Heart left ventricle (tissue), 16 donors: ENCODE measurements at regions not wholly inside any gene's neighbourhood (a gene's known extent, or its start where the extent isn't known, plus 50 kb on each side); places are given as distances from the start of the nearest gene placed in this dataset.

Experiments used
- ATAC-seq, 4 donors: fragments of 200-7000 bp; cut with Tn5 transposase; one replicate each; pipeline ENCODE4 v1.9.1; 2020 to 2022; ENCODE audit warnings: moderate library complexity in 4 of 4, mild to moderate bottlenecking in 3 of 4, moderate number of reproducible peaks in 1 of 4
- DNase-seq, 5 donors: peaks; one replicate each; pipeline ENCODE4 v3.0.0-alpha.2; 2020
- H3K27ac ChIP-seq, 12 donors: fragments of 200-600 bp; sonication (generic) in 4 of 12; one replicate each; pipeline versions ENCODE4 v1.5.0 to v1.8.0; 2016 to 2022; ENCODE audit warnings: mild to moderate bottlenecking in 2 of 12
- H3K27me3 ChIP-seq, 9 donors: fragments of 200-600 bp; sonication (generic) in 2 of 9; one replicate each; pipeline versions ENCODE4 v1.5.1 to v1.8.0; 2016 to 2022; ENCODE audit warnings: mild to moderate bottlenecking in 3 of 9
- H3K36me3 ChIP-seq, 9 donors: fragments of 200-600 bp; sonication (generic) in 2 of 9; one replicate each; pipeline versions ENCODE4 v1.5.0 to v1.8.0; 2018 to 2022; ENCODE audit warnings: mild to moderate bottlenecking in 2 of 9
- H3K4me1 ChIP-seq, 12 donors: fragments of 200-600 bp; sonication (generic) in 4 of 12; one replicate each; pipeline versions ENCODE4 v1.5.0 to v1.8.0; 2016 to 2022; ENCODE audit warnings: mild to moderate bottlenecking in 3 of 12
- H3K4me3 ChIP-seq, 12 donors: fragments of 200-600 bp; sonication (generic) in 4 of 12; one replicate each; pipeline versions ENCODE4 v1.5.0 to v1.8.0; 2017 to 2022; ENCODE audit warnings: mild to moderate bottlenecking in 9 of 12, moderate library complexity in 4 of 12
- H3K9me3 ChIP-seq, 12 donors: fragments of 200-600 bp; sonication (generic) in 4 of 12; one replicate each; pipeline versions ENCODE4 v1.5.0 to v1.8.0; 2016 to 2022; ENCODE audit warnings: mild to moderate bottlenecking in 1 of 12
- POLR2A ChIP-seq, 2 donors: fragments of 450-650 bp; IDR thresholded peaks; one replicate each; pipeline ENCODE4 v1.6.1; 2017; ENCODE audit warnings: antibody characterized with exemption in 2 of 2, mild to moderate bottlenecking in 2 of 2, moderate library complexity in 2 of 2
- WGBS, 4 donors: extraction: QIAGEN DNeasy Blood & Tissue Kit in 2 of 4; methylation state at CpG; one replicate each; pipeline versions ENCODE4 v1.1.5 to v1.1.7; 2013 to 2018; 5-methylcytosine and 5-hydroxymethylcytosine counted together
- intact Hi-C, 10 donors: fragments of 100-400 bp; cut with DNase I; formaldehyde crosslinking; loops; one replicate each; pipeline versions ENCODE4 v1.11.1 to v1.14.2; 2022
- TF ChIP-seq, protein P1 (sequence below), 12 donors: fragments of 200-600 bp; sonication (generic) in 4 of 12; IDR thresholded peaks; one replicate each; pipeline versions ENCODE4 v1.5.0 to v1.8.0; 2018 to 2022; ENCODE audit warnings: antibody characterized with exemption in 12 of 12, mild to moderate bottlenecking in 5 of 12
- donor health status: ischemic (EF 13 %, LVEDD 7.1; RV severe dilation, severe dysfunction).
- donor health status: healthy with polysubstance abuse.
- donor health status: DM: no; HTN: yes; CAD: no.
- donor health status: DM: no; HTN: no; CAD: no.
- donor health status: ischemic (EF 25% LVEDD 6.9; RV normal size, moderate dysfunction).
- donor health status: ischemic (EF 25% LVEDD 5.7; RV mildly dilated, moderate dysfunction).
- donor health status: healthy.
- donor health status: DM: yes; HTN: yes; CAD: no.
- donor health status: ischemic (EF 35%, LVEDD 5.7; RV mildly dilated, moderate dysfunction).
- donor health status: nonischemic (EF 11% LVEDD 7.7; RV severe dilation, severe dysfunction).
- donor health status: DM: yes; HTN: yes; CAD: no.
- donor health status: PGD.
- donor health status: ischemic (EF 29% LVEDD 5.4; RV normal size, mild dysfunction).
- donor health status: nonischemic (EF 23%, LVEDD 6.1; RV moderate dilation, normal function).

DNA sequence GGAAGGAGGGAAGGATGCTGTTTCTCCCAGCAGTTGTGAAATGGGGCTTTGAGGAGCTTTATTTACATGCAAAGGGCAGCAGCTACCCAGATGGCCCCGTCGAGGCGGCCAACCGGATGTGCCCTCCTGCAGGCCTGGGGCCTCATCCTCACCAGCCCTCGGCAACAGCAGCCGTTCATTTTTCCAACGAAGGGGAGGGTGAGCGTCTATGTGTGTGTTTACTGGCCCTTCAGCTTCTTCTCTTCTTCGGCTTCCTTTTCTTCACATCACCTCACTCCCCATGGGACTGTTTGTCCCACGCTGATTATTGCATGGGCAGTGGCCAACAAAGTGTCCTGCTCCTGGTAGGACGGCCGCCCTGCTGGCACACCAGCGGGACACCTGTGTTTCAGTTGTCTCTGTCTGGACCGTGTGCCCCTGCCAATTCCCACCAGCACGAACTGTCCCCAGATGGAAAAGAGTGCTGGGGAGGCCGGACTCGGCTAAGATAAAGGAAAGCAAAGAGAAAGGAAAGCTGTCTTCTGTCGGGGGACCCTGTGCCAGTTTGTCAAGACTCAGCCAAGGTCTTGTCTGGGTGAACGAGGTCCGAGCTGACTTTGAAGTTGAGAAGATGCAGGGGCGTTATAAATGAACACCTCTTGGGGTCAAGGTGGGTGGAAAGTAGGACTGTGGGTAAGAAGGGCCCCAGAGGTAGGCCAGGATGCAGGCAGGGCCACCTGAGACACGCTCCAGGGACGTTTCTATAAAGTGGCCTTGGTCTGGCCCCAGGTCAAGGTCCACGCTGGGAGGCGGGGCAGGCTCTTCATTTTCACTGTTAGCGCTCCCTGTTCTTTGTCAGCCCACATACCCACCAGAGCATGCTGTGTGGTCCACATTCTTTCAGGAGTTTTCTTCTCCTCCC is 57.0 kb downstream of the FAM50B start:
- DNase-seq (peak in 3 of 5 donors; percentile 58 to 74 (median 68)), ATAC-seq (peak; percentile 66 to 88 (median 81))
- intact Hi-C loops: no loop called here
- TF ChIP-seq, protein P1, sequence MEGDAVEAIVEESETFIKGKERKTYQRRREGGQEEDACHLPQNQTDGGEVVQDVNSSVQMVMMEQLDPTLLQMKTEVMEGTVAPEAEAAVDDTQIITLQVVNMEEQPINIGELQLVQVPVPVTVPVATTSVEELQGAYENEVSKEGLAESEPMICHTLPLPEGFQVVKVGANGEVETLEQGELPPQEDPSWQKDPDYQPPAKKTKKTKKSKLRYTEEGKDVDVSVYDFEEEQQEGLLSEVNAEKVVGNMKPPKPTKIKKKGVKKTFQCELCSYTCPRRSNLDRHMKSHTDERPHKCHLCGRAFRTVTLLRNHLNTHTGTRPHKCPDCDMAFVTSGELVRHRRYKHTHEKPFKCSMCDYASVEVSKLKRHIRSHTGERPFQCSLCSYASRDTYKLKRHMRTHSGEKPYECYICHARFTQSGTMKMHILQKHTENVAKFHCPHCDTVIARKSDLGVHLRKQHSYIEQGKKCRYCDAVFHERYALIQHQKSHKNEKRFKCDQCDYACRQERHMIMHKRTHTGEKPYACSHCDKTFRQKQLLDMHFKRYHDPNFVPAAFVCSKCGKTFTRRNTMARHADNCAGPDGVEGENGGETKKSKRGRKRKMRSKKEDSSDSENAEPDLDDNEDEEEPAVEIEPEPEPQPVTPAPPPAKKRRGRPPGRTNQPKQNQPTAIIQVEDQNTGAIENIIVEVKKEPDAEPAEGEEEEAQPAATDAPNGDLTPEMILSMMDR (IDR thresholded peaks at IDR 0.05): no peak
- no peak for TF ChIP-seq POLR2A (IDR thresholded peaks at IDR 0.05)
- no peak overlapping the region for H3K4me3 ChIP-seq
- no peaks in the 10 kb centered on the region for H3K36me3 ChIP-seq
- no peaks in the 10 kb centered on the region for H3K27me3 ChIP-seq
- 49 to 59% (median 53%) methylated on average over 25 to 26 of the region's 26 CpGs for WGBS, 4 donors
- H3K27ac ChIP-seq: peak overlapping the region in 10 of 12 donors; percentile 19 to 77 (median 44)
- peaks cover 0 to 49% (median 9%) of the 10 kb centered on the region in 12 donors for H3K4me1 ChIP-seq
- H3K9me3 ChIP-seq: no peaks in the 10 kb centered on the region

DNA sequence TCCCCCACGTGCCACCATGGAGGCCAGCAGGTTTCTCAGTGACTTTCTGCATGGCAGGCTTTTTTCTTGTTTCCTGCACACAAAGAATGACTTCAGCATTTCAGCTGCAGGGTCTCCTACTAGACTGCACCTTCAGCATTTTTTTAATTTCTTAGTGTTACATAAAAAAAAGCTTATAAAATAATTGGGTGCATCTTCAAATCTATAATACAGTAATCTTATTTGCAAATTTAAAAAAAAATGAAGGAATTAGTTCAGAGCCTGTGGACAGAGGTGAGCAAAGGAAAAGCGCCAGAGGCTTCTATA is 57.6 kb downstream of the FAM50B start:
- Histone ChIP-seq H3K4me1 (peaks cover 0 to 55% (median 15%) of the 10 kb centered on the region in 12 donors), H3K27me3 (no peaks in the 10 kb centered on the region), H3K27ac (peak overlapping the region in 5 of 12 donors; percentile 29 to 77 (median 53)), H3K9me3 (no peaks in the 10 kb centered on the region), H3K36me3 (no peaks in the 10 kb centered on the region), H3K4me3 (no peak overlapping the region)
- no peak for ATAC-seq
- intact Hi-C loops: no loop called here
- WGBS, 4 donors: 81 to 87% (median 82%) methylated on average over 2 of the region's 2 CpGs
- TF ChIP-seq POLR2A (IDR thresholded peaks at IDR 0.05): no peak
- TF ChIP-seq, protein P1 (IDR thresholded peaks at IDR 0.05): no peak
- DNase-seq: no peak

DNA sequence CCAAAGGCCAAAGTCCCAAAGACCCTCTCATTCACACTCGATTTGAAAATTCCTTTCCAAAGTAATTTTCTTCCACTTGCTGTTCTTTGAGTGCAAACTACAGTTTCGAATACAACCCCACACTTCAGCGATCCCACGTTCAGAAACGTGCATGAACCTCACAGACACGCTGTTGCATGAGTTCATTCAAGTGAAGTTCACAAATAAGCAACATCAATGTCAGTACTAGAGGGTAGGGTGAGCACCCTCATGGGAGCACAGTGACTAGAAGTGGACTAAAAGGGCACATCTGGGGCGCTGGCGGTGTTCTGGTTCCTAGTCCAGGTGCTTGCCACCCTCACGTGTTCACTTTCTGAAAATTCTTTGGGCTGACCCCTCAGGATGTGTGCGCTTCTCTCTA is 59.0 kb downstream of the FAM50B start:
- no peaks in the 10 kb centered on the region for H3K9me3 ChIP-seq
- TF ChIP-seq, protein P1 (IDR thresholded peaks at IDR 0.05): no peak
- no peak for TF ChIP-seq POLR2A (IDR thresholded peaks at IDR 0.05)
- ATAC-seq (no peak), DNase-seq (no peak)
- no peaks in the 10 kb centered on the region for H3K27me3 ChIP-seq
- intact Hi-C loops: no loop called here
- peak overlapping the region in 1 of 12 donors; percentile 14 for H3K27ac ChIP-seq
- H3K36me3 ChIP-seq: no peaks in the 10 kb centered on the region
- WGBS, 4 donors: 89 to 96% (median 94%) methylated on average over 10 of the region's 10 CpGs
- no peak overlapping the region for H3K4me3 ChIP-seq
- H3K4me1 ChIP-seq: peaks cover 0 to 66% (median 26%) of the 10 kb centered on the region in 12 donors

DNA sequence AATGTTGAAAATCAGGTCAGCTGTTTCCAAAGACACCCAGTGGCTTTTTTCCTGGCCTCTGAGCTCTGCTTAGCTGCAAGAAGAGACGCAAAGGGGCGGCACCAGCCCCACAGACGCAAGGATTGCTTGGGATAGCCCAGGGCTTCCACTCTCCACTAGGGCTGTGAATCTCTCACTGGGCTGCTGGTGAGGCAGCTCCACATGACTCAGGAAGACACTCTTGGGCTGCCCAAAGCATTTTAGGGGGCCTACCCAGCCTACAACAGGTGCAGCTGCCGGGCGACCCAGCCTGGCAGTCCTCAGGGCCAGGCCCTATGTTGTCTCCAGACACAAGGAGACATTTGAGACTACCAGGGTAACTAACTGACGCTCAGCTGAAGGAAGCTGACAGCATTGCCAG is 59.8 kb downstream of the FAM50B start:
- no peak for TF ChIP-seq POLR2A (IDR thresholded peaks at IDR 0.05)
- TF ChIP-seq, protein P1 (IDR thresholded peaks at IDR 0.05): no peak
- no peak for DNase-seq
- Histone ChIP-seq H3K4me3 (peak overlapping the region in 2 of 12 donors; percentile 2 to 5), H3K27ac (peak overlapping the region in 5 of 12 donors; percentile 3 to 88 (median 41)), H3K27me3 (no peaks in the 10 kb centered on the region), H3K9me3 (no peaks in the 10 kb centered on the region), H3K36me3 (no peaks in the 10 kb centered on the region), H3K4me1 (peaks cover 0 to 74% (median 34%) of the 10 kb centered on the region in 12 donors)
- intact Hi-C loops: no loop called here
- ATAC-seq: no peak
- WGBS, 4 donors: 77 to 86% (median 80%) methylated on average over 3 to 6 of the region's 6 CpGs
